Eye (tissue), 1 donor: ENCODE measurements at regions not wholly inside any gene's neighbourhood (a gene's known extent, or its start where the extent isn't known, plus 50 kb on each side); places are given as distances from the start of the nearest gene placed in this dataset.
A peak's percentile ranks its signal among the peaks of the same experiment; 100 is the strongest.

Experiments used
- DNase-seq: peaks from one replicate; pipeline ENCODE4 v3.0.0-alpha.2; 2015

GRCh38 chr16:79914961-79915720 lies 314.6 kb upstream of the MAF start:
- no peak for DNase-seq

GRCh38 chr16:79912592-79913310 lies 312.2 kb upstream of the MAF start:
- no peak for DNase-seq

GRCh38 chr16:79911660-79912059 lies 311.1 kb upstream of the MAF start:
- DNase-seq = no peak

- peak; percentile 17 for DNase-seq
Measured at GRCh38 chr16:79909571-79909970, 309.0 kb upstream of the MAF start.

- no peak for DNase-seq
Measured at GRCh38 chr16:79903471-79903870, 302.9 kb upstream of the MAF start.

- DNase-seq = no peak
Measured at GRCh38 chr16:79902351-79902750, 301.8 kb upstream of the MAF start.

- no peak for DNase-seq
Measured at GRCh38 chr16:79901522-79901921, 301.0 kb upstream of the MAF start.

- no peak for DNase-seq
Measured at GRCh38 chr16:79899716-79900115, 299.2 kb upstream of the MAF start.

GRCh38 chr16:79899316-79899715 lies 298.8 kb upstream of the MAF start:
- DNase-seq = no peak

GRCh38 chr16:79898703-79899102 lies 298.2 kb upstream of the MAF start:
- DNase-seq = no peak

GRCh38 chr16:79897453-79898146 lies 297.1 kb upstream of the MAF start:
- no peak for DNase-seq

GRCh38 chr16:79897104-79897452 lies 296.5 kb upstream of the MAF start:
- DNase-seq = no peak

- no peak for DNase-seq
Measured at GRCh38 chr16:79895917-79896203, 295.3 kb upstream of the MAF start.

GRCh38 chr16:79895053-79895916 lies 294.7 kb upstream of the MAF start:
- no peak for DNase-seq

- DNase-seq = no peak
Measured at GRCh38 chr16:79893445-79893844, 292.9 kb upstream of the MAF start.

GRCh38 chr16:79892278-79892677 lies 291.7 kb upstream of the MAF start:
- DNase-seq = no peak

GRCh38 chr16:79891458-79891857 lies 290.9 kb upstream of the MAF start:
- DNase-seq = no peak

GRCh38 chr16:79887541-79888540 lies 287.3 kb upstream of the MAF start:
- no peak for DNase-seq

- DNase-seq = no peak
Measured at GRCh38 chr16:79885320-79885719, 284.8 kb upstream of the MAF start.

- no peak for DNase-seq
Measured at GRCh38 chr16:79883494-79883893, 283.0 kb upstream of the MAF start.

GRCh38 chr16:79882340-79883005 lies 281.9 kb upstream of the MAF start:
- DNase-seq = no peak
